Hepatocyte (in vitro differentiated cells): ENCODE measurements at regions not wholly inside any gene's neighbourhood (a gene's known extent, or its start where the extent isn't known, plus 50 kb on each side); places are given as distances from the start of the nearest gene placed in this dataset.

ENCODE experiments used
- DNase-seq: peaks from one replicate; pipeline ENCODE4 v3.0.0-alpha.2; 2016; ENCODE audit warnings: low spot score
- H2AFZ ChIP-seq: fragments of 200-600 bp; sonication (generic); 2 replicates; pipeline ENCODE4 v1.6.0; 2016; ENCODE audit warnings: antibody characterized with exemption, mild to moderate bottlenecking
- H3K27ac ChIP-seq: fragments of 200-600 bp; sonication (generic); 2 replicates; pipeline ENCODE4 v1.5.1; 2016; ENCODE audit warnings: mild to moderate bottlenecking
- H3K27me3 ChIP-seq: fragments of 200-600 bp; sonication (generic); 2 replicates; pipeline ENCODE4 v1.6.1; 2016
- H3K36me3 ChIP-seq: fragments of 200-600 bp; sonication (generic); replicated peaks from 2 replicates; pipeline ENCODE4 v1.5.1; 2016; ENCODE audit warnings: low read depth; ENCODE audit not compliant: insufficient read depth
- H3K4me1 ChIP-seq: fragments of 200-600 bp; sonication (generic); 2 replicates; pipeline ENCODE4 v1.5.1; 2016; ENCODE audit warnings: mild to moderate bottlenecking, moderate library complexity; ENCODE audit not compliant: insufficient read depth
- H3K4me2 ChIP-seq: fragments of 200-600 bp; sonication (generic); 2 replicates; pipeline ENCODE4 v1.6.0; 2016
- H3K4me3 ChIP-seq: fragments of 200-600 bp; sonication (generic); 2 replicates; pipeline ENCODE4 v1.5.1; 2016; ENCODE audit warnings: mild to moderate bottlenecking
- H3K79me2 ChIP-seq: fragments of 200-600 bp; sonication (generic); 2 replicates; pipeline ENCODE4 v1.6.0; 2017; ENCODE audit warnings: mild to moderate bottlenecking
- H3K9me2 ChIP-seq: fragments of 200-600 bp; sonication (generic); replicated peaks from 2 replicates; pipeline ENCODE4 v1.6.0; 2017; ENCODE audit warnings: mild to moderate bottlenecking; ENCODE audit not compliant: insufficient read depth
- H3K9me3 ChIP-seq: fragments of 200-600 bp; sonication (generic); 2 replicates; pipeline ENCODE4 v1.5.1; 2016; ENCODE audit warnings: low read depth, mild to moderate bottlenecking
- H4K20me1 ChIP-seq: fragments of 200-600 bp; sonication (generic); 2 replicates; pipeline ENCODE4 v1.6.0; 2016; ENCODE audit warnings: mild to moderate bottlenecking; ENCODE audit not compliant: insufficient read depth, poor library complexity, severe bottlenecking
- EZH2 ChIP-seq: fragments of 200-600 bp; sonication (generic); IDR thresholded peaks from 2 replicates; pipeline ENCODE4 v1.6.1; 2016; ENCODE audit warnings: antibody characterized with exemption, mild to moderate bottlenecking, borderline replicate concordance
- EZH2phosphoT487 ChIP-seq: fragments of 200-600 bp; sonication (generic); IDR thresholded peaks from one replicate; pipeline ENCODE4 v1.6.1; 2018; ENCODE audit warnings: antibody characterized with exemption, mild to moderate bottlenecking, low read depth, moderate library complexity; ENCODE audit not compliant: unreplicated experiment, severe bottlenecking
- WGBS: methylation state at CpG from one replicate; pipeline ENCODE4 v1.1.6; 2016; ENCODE audit warnings: low lambda C conversion rate; ENCODE audit errors: missing lambda C conversion rate; 5-methylcytosine and 5-hydroxymethylcytosine counted together
- TF ChIP-seq, protein P1 (sequence below): fragments of 200-600 bp; sonication (generic); IDR thresholded peaks from 2 replicates; pipeline ENCODE4 v1.5.1; 2016; ENCODE audit warnings: antibody characterized with exemption, mild to moderate bottlenecking; ENCODE audit not compliant: poor library complexity

DNA sequence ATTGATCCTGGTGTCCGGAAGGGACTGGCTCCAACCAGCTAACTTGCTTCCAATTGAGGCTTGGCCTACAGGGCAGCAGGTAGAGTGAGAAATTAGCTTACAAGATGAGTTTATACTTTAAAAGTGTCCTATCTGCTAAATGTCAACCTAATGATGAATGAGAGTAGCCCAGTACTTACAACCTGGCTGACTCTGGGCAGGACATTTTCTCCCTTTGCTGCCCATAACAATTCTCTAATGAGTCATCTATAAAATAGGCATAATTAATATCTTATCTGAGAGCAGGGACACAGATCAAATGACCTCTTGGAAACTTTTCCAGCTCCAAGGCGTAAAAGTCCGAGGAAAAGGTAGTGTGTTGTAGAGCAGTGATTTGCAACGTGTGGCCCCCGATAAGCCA is 398.4 kb upstream of the BOD1L1 start:
- Histone ChIP-seq H3K4me3 (no peak overlapping the region), H3K9me2 (no peaks in the 10 kb centered on the region), H3K36me3 (no peaks in the 10 kb centered on the region), H3K4me2 (no peak overlapping the region), H3K27me3 (peaks cover 3% of the 10 kb centered on the region), H3K27ac (no peak overlapping the region), H2AFZ (no peak overlapping the region), H3K9me3 (no peaks in the 10 kb centered on the region), H3K4me1 (peaks cover 6% of the 10 kb centered on the region), H4K20me1 (no peaks in the 10 kb centered on the region), H3K79me2 (no peaks in the 10 kb centered on the region)
- no peak for TF ChIP-seq EZH2
- TF ChIP-seq EZH2phosphoT487 = no peak
- TF ChIP-seq, protein P1, sequence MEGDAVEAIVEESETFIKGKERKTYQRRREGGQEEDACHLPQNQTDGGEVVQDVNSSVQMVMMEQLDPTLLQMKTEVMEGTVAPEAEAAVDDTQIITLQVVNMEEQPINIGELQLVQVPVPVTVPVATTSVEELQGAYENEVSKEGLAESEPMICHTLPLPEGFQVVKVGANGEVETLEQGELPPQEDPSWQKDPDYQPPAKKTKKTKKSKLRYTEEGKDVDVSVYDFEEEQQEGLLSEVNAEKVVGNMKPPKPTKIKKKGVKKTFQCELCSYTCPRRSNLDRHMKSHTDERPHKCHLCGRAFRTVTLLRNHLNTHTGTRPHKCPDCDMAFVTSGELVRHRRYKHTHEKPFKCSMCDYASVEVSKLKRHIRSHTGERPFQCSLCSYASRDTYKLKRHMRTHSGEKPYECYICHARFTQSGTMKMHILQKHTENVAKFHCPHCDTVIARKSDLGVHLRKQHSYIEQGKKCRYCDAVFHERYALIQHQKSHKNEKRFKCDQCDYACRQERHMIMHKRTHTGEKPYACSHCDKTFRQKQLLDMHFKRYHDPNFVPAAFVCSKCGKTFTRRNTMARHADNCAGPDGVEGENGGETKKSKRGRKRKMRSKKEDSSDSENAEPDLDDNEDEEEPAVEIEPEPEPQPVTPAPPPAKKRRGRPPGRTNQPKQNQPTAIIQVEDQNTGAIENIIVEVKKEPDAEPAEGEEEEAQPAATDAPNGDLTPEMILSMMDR = no peak
- DNase-seq = no peak
- WGBS = 95% methylated on average over 5 of the region's 5 CpGs

DNA sequence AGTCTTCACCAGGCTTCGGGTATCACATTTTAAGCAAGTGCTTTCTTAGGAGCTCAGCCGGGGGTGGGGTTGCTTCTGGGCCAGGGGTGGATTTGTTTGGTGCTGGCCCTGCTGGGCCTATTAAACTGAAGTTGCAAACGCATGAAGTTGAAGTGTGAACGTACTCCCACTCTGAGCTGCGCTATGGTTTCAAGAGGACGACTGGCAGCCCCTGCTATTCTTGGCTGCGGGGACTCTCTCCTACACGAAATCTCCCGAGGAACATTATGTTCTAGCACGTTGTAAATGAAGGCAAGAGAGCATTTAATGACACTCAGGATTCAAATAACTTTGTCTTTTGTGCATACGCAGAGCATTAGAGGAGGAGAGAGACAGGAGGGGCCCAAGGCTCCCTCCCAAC is 401.3 kb upstream of the BOD1L1 start:
- Histone ChIP-seq H2AFZ (no peak overlapping the region), H4K20me1 (no peaks in the 10 kb centered on the region), H3K9me3 (no peaks in the 10 kb centered on the region), H3K9me2 (no peaks in the 10 kb centered on the region), H3K4me2 (no peak overlapping the region), H3K4me3 (no peak overlapping the region), H3K27me3 (peaks cover 3% of the 10 kb centered on the region), H3K36me3 (no peaks in the 10 kb centered on the region), H3K4me1 (no peaks in the 10 kb centered on the region), H3K27ac (no peak overlapping the region), H3K79me2 (no peaks in the 10 kb centered on the region)
- 58% methylated on average over 11 of the region's 11 CpGs for WGBS
- TF ChIP-seq EZH2phosphoT487 = no peak
- TF ChIP-seq EZH2 = no peak
- TF ChIP-seq, protein P1 = no peak
- DNase-seq = no peak

DNA sequence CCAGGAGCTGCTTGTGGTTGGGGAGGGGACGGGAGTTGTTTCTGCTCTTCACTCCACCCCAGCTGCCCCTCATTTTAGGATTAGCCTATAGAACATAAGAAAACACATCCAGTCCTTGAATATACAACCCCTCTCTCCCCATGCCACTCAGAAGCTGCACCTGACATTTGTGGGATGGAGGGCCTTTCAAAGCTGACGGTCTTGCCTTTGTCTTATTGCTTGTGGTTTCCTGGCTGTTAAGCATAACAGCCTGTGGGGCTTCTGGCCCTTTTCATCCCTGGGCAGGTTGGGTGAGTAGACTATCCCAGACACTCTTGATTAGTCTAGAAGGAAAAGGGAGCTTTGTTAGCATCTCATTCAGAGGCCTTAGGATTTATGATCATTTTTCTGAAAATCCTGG is 407.6 kb upstream of the BOD1L1 start:
- TF ChIP-seq EZH2phosphoT487 (no peak), EZH2 (no peak)
- TF ChIP-seq, protein P1 = no peak
- WGBS = 73% methylated on average over 2 of the region's 2 CpGs
- Histone ChIP-seq H3K79me2 (no peaks in the 10 kb centered on the region), H3K4me2 (no peak overlapping the region), H3K36me3 (no peaks in the 10 kb centered on the region), H3K27ac (no peak overlapping the region), H2AFZ (no peak overlapping the region), H3K9me2 (no peaks in the 10 kb centered on the region), H3K27me3 (no peaks in the 10 kb centered on the region), H3K4me3 (no peak overlapping the region), H3K9me3 (no peaks in the 10 kb centered on the region), H3K4me1 (no peaks in the 10 kb centered on the region), H4K20me1 (no peaks in the 10 kb centered on the region)
- DNase-seq = no peak

DNA sequence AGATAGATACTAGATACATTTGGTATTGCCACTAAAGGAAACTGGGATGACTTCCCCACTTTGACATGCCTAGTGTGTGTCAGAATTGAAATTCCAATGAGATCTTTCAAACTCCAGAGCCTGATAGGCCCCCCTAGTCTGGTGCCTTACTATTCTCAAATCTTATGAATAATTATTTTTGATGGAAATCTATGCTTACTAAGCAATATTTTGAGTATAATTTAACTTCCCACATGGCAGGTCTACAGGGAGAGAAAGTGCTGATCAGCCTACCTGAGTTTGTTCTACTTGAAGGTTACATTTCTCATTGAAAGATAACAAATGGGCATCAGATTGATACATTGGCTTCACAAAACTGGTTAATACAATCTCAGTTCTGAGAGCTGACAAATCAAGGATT is 415.7 kb upstream of the BOD1L1 start:
- TF ChIP-seq EZH2 (no peak), EZH2phosphoT487 (no peak)
- TF ChIP-seq, protein P1 = no peak
- Histone ChIP-seq H3K4me2 (no peak overlapping the region), H3K4me3 (no peak overlapping the region), H3K27ac (no peak overlapping the region), H3K9me3 (no peaks in the 10 kb centered on the region), H3K27me3 (no peaks in the 10 kb centered on the region), H4K20me1 (no peaks in the 10 kb centered on the region), H3K9me2 (no peaks in the 10 kb centered on the region), H2AFZ (no peak overlapping the region), H3K36me3 (no peaks in the 10 kb centered on the region), H3K79me2 (no peaks in the 10 kb centered on the region), H3K4me1 (no peaks in the 10 kb centered on the region)
- no peak for DNase-seq
